Esophagus muscularis mucosa (tissue), 4 donors: ENCODE measurements at regions not wholly inside any gene's neighbourhood (a gene's known extent, or its start where the extent isn't known, plus 50 kb on each side); places are given as distances from the start of the nearest gene placed in this dataset.

Source experiments
- CTCF ChIP-seq, 3 experiments: fragments of 200-600 bp in 2 of 3; fragments of 450-650 bp in 1 of 3; sonication (generic) in 2 of 3; IDR thresholded peaks; one replicate each; pipeline ENCODE4 v1.5.1; 2017 to 2019; ENCODE audit warnings: antibody characterized with exemption in 3 of 3, mild to moderate bottlenecking in 2 of 3, moderate library complexity in 1 of 3
- EP300 ChIP-seq: sonication (generic); formaldehyde crosslinking; IDR thresholded peaks from one replicate; pipeline ENCODE4 v1.6.1; 2017; ENCODE audit warnings: antibody characterized with exemption
- POLR2A ChIP-seq: fragments of 450-650 bp; IDR thresholded peaks from one replicate; pipeline ENCODE4 v1.6.1; 2017; ENCODE audit warnings: antibody characterized with exemption, moderate library complexity, mild to moderate bottlenecking, low read depth
- POLR2AphosphoS5 ChIP-seq, 2 donors: sonication (generic); formaldehyde crosslinking; IDR thresholded peaks; one replicate each; pipeline ENCODE4 v1.6.1; 2017; ENCODE audit warnings: antibody characterized with exemption in 2 of 2

GRCh38 chr1:4871373-4871772 is 217.0 kb downstream of the AJAP1 start:
- TF ChIP-seq CTCF (IDR thresholded peaks at IDR 0.05) (no peak), POLR2AphosphoS5 (IDR thresholded peaks at IDR 0.05) (no peak), POLR2A (no peak), EP300 (no peak)
